HG02870 (cell line): ENCODE measurements at regions not wholly inside any gene's neighbourhood (a gene's known extent, or its start where the extent isn't known, plus 50 kb on each side); places are given as distances from the start of the nearest gene placed in this dataset.
"Not testable (repeated sequence)": the region's sequence is repeated elsewhere in the genome, so short reads cannot be mapped to it uniquely, and the experiment has no call there.

Experiments used
- ATAC-seq: cut with Tn5 transposase; IDR thresholded peaks from one replicate; pipeline ENCODE4 v1.9.1; 2021; ENCODE audit warnings: mild to moderate bottlenecking, moderate library complexity; ENCODE audit not compliant: unreplicated experiment

GRCh38 chr9:61817127-61817705 is 627.4 kb downstream of the SPATA31A7 start:
- ATAC-seq = not testable (repeated sequence)

DNA sequence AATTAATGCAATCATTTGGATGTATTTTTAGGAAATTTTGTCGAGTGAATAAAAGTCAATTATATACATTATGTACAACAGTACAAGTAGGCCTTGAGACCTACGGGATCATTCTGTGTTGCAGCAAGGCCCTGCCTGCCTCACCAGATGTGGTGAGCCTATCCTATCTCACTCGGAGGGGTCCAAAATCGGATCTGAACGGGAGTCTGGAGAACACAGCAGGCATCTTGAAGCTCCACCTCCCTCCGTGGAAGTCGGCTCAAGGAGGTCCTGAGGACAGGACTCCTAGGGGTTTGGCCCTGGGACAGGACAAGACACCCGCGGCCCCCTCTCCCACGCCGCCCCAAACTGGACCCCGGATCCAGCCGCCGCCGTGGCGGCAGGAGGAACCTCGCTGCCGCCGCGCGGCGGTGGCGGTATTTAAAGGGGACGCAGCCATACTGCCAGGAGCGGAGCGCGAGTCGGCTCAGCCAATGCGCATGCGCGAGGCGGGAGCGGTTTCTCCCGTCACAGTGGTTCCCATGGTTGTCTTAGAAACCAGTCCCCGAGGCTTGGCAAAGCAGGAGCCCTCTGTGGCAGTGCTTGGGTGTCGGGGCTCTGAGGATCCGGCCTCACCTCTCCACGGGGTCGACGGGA is 663.9 kb downstream of the SPATA31A7 start:
- not testable (repeated sequence) for ATAC-seq

DNA sequence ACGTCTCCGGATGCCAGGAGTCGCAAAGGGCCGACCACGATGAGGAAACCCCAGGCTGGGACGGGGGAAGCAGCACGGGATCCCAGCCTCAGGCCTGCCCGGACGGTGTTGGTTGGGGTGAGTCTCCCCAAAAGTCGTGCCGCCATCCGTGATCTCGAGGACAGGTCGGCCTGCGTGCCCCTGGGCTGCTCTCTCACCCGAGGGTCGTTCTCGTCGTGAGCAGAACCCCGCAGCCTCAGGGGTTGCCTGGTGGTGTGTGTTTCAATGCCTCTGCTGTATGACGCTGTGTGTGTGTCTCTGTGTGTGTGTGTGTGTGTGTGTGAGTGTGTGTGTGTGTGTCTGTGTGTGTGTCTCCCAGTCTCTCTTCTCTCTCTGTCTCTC is 664.4 kb downstream of the SPATA31A7 start:
- ATAC-seq = not testable (repeated sequence)

DNA sequence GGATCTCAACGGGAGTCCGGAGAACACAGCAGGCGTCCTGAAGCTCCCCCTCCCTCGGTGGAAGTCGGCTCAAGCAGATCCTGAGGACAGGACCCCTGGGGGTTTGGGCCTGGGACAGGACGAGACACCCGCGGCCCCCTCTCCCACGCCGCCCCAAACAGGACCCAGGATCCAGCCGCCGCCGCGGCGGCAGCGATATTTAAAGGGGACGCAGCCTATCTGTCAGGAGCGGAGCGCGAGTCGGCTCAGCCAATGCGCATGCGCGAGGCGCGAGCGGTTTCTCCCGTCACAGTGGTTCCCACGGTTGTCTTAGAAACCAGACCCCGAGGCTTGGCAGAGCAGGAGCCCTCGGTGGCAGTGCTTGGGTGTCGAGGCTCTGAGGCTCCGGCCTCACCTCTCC is 666.4 kb downstream of the SPATA31A7 start:
- not testable (repeated sequence) for ATAC-seq

GRCh38 chr9:61856858-61857453 is 667.1 kb downstream of the SPATA31A7 start:
- ATAC-seq = not testable (repeated sequence)

DNA sequence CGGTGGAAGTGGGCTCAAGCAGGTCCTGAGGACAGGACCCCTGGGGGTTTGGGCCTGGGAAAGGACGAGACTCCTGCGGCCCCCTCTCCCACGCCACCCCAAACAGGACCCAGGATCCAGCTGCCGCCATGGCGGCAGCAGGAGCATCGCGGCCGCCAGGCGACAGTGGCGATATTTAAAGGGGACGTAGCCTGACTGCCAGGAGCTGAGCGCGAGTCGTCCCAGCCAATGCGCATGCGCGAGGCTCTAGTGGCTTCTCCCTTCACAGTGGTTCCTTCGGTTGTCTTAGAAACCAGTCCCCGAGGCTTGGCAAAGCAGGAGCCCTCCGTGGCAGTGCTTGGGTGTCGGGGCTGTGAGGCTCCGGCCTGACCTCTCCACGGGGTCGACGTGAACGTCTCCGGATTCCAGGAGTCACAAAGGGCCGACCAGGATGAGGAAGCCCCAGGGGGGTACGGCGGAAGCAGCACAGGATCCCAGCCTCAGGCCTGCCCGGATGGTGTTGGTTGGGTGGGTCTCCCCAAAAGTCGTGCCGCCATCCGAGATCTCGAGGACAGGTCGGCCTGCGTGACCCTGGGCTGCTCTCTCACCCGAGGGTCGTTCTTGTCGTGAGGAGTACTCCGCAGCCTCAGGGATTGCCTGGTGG is 668.0 kb downstream of the SPATA31A7 start:
- peak; percentile 79 for ATAC-seq

GRCh38 chr9:61862431-61862971 is 672.7 kb downstream of the SPATA31A7 start:
- ATAC-seq = not testable (repeated sequence)

DNA sequence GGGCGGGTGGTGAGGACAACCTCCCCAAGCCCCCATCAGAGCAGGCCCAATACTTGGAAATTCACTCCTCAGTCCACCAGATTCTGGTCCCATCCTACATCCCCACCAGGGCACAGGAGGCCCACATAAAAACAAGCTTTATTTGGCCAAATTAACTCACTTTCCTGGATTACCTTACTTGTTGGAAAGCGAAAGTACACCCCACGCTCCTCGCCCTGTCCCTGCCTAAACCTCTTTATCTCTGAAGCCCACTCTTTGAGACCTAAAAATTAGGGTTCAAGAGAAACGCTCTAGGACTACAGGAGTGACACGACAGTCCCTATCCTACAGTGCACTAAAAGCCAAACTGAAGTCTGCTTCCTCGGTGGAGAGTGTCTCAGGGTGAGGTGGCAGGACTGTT is 674.6 kb downstream of the SPATA31A7 start:
- ATAC-seq = not testable (repeated sequence)

DNA sequence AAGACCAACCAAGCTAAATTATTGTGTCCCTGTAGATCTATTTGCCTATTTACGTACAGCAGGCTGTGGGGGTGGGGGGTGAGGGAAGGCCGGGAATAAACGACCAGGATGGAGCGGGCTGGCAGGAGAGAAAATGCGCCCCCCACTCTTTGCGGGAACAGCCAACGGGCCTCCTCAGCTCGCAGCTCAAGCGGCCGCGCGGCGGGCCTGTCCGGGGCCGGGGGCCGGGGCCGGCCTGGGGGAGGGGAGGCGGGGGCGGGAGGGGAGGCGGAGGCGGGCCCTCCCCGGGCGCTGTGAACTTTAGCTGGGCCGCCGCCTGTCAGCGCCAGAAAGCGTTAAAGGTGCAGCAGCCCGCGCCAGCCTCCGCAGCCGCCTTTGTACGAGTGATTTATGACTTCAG is 679.1 kb downstream of the SPATA31A7 start:
- not testable (repeated sequence) for ATAC-seq

DNA sequence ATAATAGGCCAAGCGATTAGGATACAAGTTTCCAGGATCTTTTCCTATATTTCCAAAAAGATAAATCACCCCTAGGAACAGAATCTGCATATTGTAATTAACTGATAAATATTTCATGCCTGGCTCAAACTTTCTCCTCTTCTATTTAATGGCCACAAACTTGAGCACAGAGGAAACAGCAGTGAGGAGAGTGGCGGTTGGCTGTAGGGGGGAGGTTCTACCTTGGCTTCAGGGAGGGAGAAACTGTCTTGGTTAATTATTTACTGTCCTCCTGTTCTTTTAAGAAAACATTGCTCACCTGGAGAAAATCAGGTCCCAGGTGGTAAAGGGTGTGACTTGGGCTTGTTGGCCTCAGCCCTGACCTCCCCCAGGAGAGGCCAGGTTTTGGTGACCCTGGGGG is 682.5 kb downstream of the SPATA31A7 start:
- ATAC-seq = not testable (repeated sequence)
